Neural progenitor cell (in vitro differentiated cells): ENCODE measurements at regions not wholly inside any gene's neighbourhood (a gene's known extent, or its start where the extent isn't known, plus 50 kb on each side); places are given as distances from the start of the nearest gene placed in this dataset.

ENCODE experiments used
- DNase-seq: peaks from one replicate; pipeline ENCODE4 v3.0.0-alpha.2; 2016; ENCODE audit warnings: low spot score
- H2AFZ ChIP-seq: fragments of 200-600 bp; sonication (generic); replicated peaks from 2 replicates; pipeline ENCODE4 v1.6.1; 2016; ENCODE audit warnings: antibody characterized with exemption
- H3F3A ChIP-seq: fragments of 200-600 bp; sonication (generic); 2 replicates; pipeline ENCODE4 v1.6.1; 2016; ENCODE audit warnings: antibody characterized with exemption, low read depth
- H3K27ac ChIP-seq: fragments of 200-600 bp; sonication (generic); 2 replicates; pipeline ENCODE4 v1.5.1; 2016; ENCODE audit warnings: mild to moderate bottlenecking
- H3K27me3 ChIP-seq: fragments of 200-600 bp; sonication (generic); 2 replicates; pipeline ENCODE4 v1.6.1; 2016; ENCODE audit warnings: mild to moderate bottlenecking, moderate library complexity
- H3K36me3 ChIP-seq: fragments of 200-600 bp; sonication (generic); 2 replicates; pipeline ENCODE4 v1.5.1; 2016
- H3K4me1 ChIP-seq: fragments of 200-600 bp; sonication (generic); 2 replicates; pipeline ENCODE4 v1.6.1; 2016; ENCODE audit warnings: mixed run types
- H3K4me2 ChIP-seq: fragments of 200-600 bp; sonication (generic); 2 replicates; pipeline ENCODE4 v1.6.1; 2016
- H3K4me3 ChIP-seq: fragments of 200-600 bp; sonication (generic); 2 replicates; pipeline ENCODE4 v1.5.1; 2016
- H3K79me2 ChIP-seq: fragments of 200-600 bp; sonication (generic); 2 replicates; pipeline ENCODE4 v1.6.1; 2016; ENCODE audit warnings: low read depth
- H3K9ac ChIP-seq: fragments of 200-600 bp; sonication (generic); 2 replicates; pipeline ENCODE4 v1.6.1; 2016
- H3K9me3 ChIP-seq: fragments of 200-600 bp; sonication (generic); 2 replicates; pipeline ENCODE4 v1.5.1; 2016; ENCODE audit warnings: low read depth
- H4K20me1 ChIP-seq: fragments of 200-600 bp; sonication (generic); 2 replicates; pipeline ENCODE4 v1.6.1; 2016; ENCODE audit warnings: low read depth
- H3K27ac Mint-ChIP-seq: 3 replicates; pipeline ENCODE4 v1.8.0; 2021; ENCODE audit warnings: mixed read lengths
- H3K27me3 Mint-ChIP-seq: 2 replicates; pipeline ENCODE4 v1.8.0; 2022; ENCODE audit warnings: low read depth, mild to moderate bottlenecking, inconsistent platforms, moderate library complexity, mixed read lengths; ENCODE audit not compliant: insufficient read depth
- H3K36me3 Mint-ChIP-seq: 3 replicates; pipeline ENCODE4 v1.8.0; 2021; ENCODE audit warnings: mixed read lengths
- H3K4me1 Mint-ChIP-seq: 3 replicates; pipeline ENCODE4 v1.8.0; 2021; ENCODE audit warnings: mixed read lengths
- H3K4me3 Mint-ChIP-seq: 3 replicates; pipeline ENCODE4 v1.8.0; 2021; ENCODE audit warnings: mild to moderate bottlenecking, moderate library complexity, mixed read lengths
- H3K9me3 Mint-ChIP-seq: 3 replicates; pipeline ENCODE4 v1.8.0; 2020; ENCODE audit warnings: mixed read lengths
- EZH2 ChIP-seq: fragments of 200-600 bp; sonication (generic); IDR thresholded peaks from 2 replicates; pipeline ENCODE4 v1.6.1; 2017; ENCODE audit warnings: antibody characterized with exemption, mild to moderate bottlenecking, moderate library complexity
- EZH2phosphoT487 ChIP-seq: fragments of 200-600 bp; sonication (generic); IDR thresholded peaks from 2 replicates; pipeline ENCODE4 v1.6.1; 2017; ENCODE audit warnings: antibody characterized with exemption
- TF ChIP-seq, protein P1 (sequence below): fragments of 200-600 bp; sonication (generic); IDR thresholded peaks from 2 replicates; pipeline ENCODE4 v1.5.1; 2017; ENCODE audit warnings: antibody characterized with exemption, mild to moderate bottlenecking

DNA sequence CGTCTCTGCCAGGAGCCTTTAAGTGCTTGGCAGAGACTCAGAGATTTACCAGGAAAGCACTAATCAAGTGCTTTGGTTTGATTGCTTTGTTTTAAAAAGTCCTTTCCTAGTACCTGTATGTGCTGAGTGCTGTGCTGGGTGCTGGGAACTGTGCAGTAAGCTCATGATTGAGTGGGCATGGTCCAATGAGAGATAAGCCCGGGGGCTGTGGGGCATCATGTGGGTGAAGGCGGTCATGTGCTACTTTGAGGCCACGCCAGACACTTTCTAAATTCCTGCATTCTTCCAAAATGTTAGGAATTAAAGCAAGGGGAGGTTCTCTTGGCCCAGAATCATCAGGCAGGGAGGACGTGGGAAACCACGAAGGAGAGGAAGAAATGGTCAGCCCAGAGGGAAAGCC lies 109.0 kb downstream of the ACAA2 start:
- Histone ChIP-seq H3F3A (no peaks in the 10 kb centered on the region), H3K4me1 (peaks cover 6% of the 10 kb centered on the region), H3K4me3 (no peak overlapping the region), H2AFZ (no peak overlapping the region), H3K4me2 (no peak overlapping the region), H3K79me2 (no peaks in the 10 kb centered on the region), H3K9me3 (no peaks in the 10 kb centered on the region), H3K9ac (no peak overlapping the region), H3K27me3 (no peaks in the 10 kb centered on the region), H4K20me1 (no peaks in the 10 kb centered on the region), H3K36me3 (no peaks in the 10 kb centered on the region), H3K27ac (no peak overlapping the region)
- H3K9me3 Mint-ChIP-seq = no peaks in the 10 kb centered on the region
- H3K4me3 Mint-ChIP-seq = no peak overlapping the region
- peak overlapping the region; percentile 74 for H3K27ac Mint-ChIP-seq
- peaks cover 19% of the 10 kb centered on the region for H3K4me1 Mint-ChIP-seq
- peaks cover 10% of the 10 kb centered on the region for H3K27me3 Mint-ChIP-seq
- TF ChIP-seq EZH2phosphoT487 = no peak
- no peak for TF ChIP-seq EZH2
- TF ChIP-seq, protein P1, sequence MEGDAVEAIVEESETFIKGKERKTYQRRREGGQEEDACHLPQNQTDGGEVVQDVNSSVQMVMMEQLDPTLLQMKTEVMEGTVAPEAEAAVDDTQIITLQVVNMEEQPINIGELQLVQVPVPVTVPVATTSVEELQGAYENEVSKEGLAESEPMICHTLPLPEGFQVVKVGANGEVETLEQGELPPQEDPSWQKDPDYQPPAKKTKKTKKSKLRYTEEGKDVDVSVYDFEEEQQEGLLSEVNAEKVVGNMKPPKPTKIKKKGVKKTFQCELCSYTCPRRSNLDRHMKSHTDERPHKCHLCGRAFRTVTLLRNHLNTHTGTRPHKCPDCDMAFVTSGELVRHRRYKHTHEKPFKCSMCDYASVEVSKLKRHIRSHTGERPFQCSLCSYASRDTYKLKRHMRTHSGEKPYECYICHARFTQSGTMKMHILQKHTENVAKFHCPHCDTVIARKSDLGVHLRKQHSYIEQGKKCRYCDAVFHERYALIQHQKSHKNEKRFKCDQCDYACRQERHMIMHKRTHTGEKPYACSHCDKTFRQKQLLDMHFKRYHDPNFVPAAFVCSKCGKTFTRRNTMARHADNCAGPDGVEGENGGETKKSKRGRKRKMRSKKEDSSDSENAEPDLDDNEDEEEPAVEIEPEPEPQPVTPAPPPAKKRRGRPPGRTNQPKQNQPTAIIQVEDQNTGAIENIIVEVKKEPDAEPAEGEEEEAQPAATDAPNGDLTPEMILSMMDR = no peak
- H3K36me3 Mint-ChIP-seq = no peaks in the 10 kb centered on the region
- no peak for DNase-seq

DNA sequence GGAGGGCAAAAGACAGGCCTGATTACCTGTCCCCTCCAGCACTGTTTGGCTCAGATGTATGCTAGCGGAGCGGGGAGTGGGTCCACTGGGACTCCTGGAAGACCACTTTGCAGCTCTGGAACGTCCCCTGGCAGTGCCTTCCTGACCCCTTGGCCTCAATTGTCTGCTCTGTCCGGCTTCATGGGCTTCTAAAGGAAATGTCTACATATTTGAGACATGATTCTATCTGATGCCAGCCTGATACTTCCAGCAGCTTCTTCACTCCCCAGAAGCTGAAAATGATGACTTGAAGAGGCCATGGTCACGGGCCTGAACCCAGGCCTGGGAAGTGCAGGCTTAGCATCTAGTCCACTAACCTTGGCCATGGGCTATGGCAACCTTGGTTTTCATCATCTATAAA lies 112.1 kb downstream of the ACAA2 start:
- H3K9me3 Mint-ChIP-seq = no peaks in the 10 kb centered on the region
- H3K27ac Mint-ChIP-seq = no peak overlapping the region
- H3K36me3 ChIP-seq = no peaks in the 10 kb centered on the region
- no peaks in the 10 kb centered on the region for H4K20me1 ChIP-seq
- no peak overlapping the region for H3K4me2 ChIP-seq
- no peaks in the 10 kb centered on the region for H3K9me3 ChIP-seq
- no peak overlapping the region for H3K27ac ChIP-seq
- no peak overlapping the region for H3K9ac ChIP-seq
- no peaks in the 10 kb centered on the region for H3K36me3 Mint-ChIP-seq
- peaks cover 8% of the 10 kb centered on the region for H3K4me1 ChIP-seq
- H2AFZ ChIP-seq = no peak overlapping the region
- H3K79me2 ChIP-seq = no peaks in the 10 kb centered on the region
- H3K4me3 ChIP-seq = no peak overlapping the region
- TF ChIP-seq, protein P1 = no peak
- no peak for TF ChIP-seq EZH2phosphoT487
- TF ChIP-seq EZH2 = no peak
- H3K4me3 Mint-ChIP-seq = no peak overlapping the region
- DNase-seq = no peak
- H3K27me3 ChIP-seq = no peaks in the 10 kb centered on the region
- no peaks in the 10 kb centered on the region for H3F3A ChIP-seq
- H3K27me3 Mint-ChIP-seq = peaks cover 11% of the 10 kb centered on the region
- H3K4me1 Mint-ChIP-seq = peaks cover 37% of the 10 kb centered on the region

DNA sequence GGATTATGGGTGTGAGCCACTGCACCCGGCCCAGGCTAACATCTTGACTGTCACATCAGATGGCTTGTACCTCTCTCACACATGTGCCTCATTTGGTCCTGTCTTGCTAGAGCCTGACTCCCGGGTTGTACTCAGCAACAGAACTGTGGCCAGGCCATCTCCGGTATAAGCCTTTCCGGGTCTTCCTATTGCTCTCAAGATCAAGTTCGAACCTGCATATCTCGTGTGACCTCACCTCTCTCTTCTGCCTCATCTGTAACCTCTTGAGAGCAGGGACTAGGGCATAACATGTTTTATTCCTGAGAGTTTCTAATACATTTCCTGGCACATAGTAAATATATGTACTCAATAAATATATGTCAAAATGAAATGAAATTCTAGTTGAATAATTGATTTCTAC lies 114.0 kb downstream of the ACAA2 start:
- H4K20me1 ChIP-seq = no peaks in the 10 kb centered on the region
- DNase-seq = no peak
- no peak overlapping the region for H3K4me3 ChIP-seq
- H3K36me3 ChIP-seq = no peaks in the 10 kb centered on the region
- Mint-ChIP-seq H3K27ac (peak overlapping the region; percentile 11), H3K4me1 (peaks cover 40% of the 10 kb centered on the region), H3K27me3 (peaks cover 5% of the 10 kb centered on the region), H3K4me3 (no peak overlapping the region), H3K36me3 (no peaks in the 10 kb centered on the region), H3K9me3 (peaks cover 4% of the 10 kb centered on the region)
- no peaks in the 10 kb centered on the region for H3K9me3 ChIP-seq
- H3K27me3 ChIP-seq = no peaks in the 10 kb centered on the region
- H2AFZ ChIP-seq = no peak overlapping the region
- H3K9ac ChIP-seq = no peak overlapping the region
- no peak for TF ChIP-seq EZH2phosphoT487
- TF ChIP-seq, protein P1 = no peak
- TF ChIP-seq EZH2 = no peak
- H3K79me2 ChIP-seq = no peaks in the 10 kb centered on the region
- peaks cover 8% of the 10 kb centered on the region for H3K4me1 ChIP-seq
- no peaks in the 10 kb centered on the region for H3F3A ChIP-seq
- H3K27ac ChIP-seq = no peak overlapping the region
- no peak overlapping the region for H3K4me2 ChIP-seq
